HG02610 (cell line): ENCODE measurements at regions not wholly inside any gene's neighbourhood (a gene's known extent, or its start where the extent isn't known, plus 50 kb on each side); places are given as distances from the start of the nearest gene placed in this dataset.
"Not testable (repeated sequence)": the region's sequence is repeated elsewhere in the genome, so short reads cannot be mapped to it uniquely, and the experiment has no call there.

Experiments
- ATAC-seq: cut with Tn5 transposase; IDR thresholded peaks from one replicate; pipeline ENCODE4 v1.9.1; 2021; ENCODE audit warnings: mild to moderate bottlenecking, moderate library complexity; ENCODE audit not compliant: unreplicated experiment

- no peak for ATAC-seq
These were observed 1104.6 kb downstream of the SORCS3 start for GRCh38 chr10:105745596-105746148.

GRCh38 chr10:105743343-105744056 is 1102.4 kb downstream of the SORCS3 start:
- ATAC-seq: no peak

- no peak for ATAC-seq
These were observed 1101.8 kb downstream of the SORCS3 start for GRCh38 chr10:105742923-105743322.

GRCh38 chr10:105742184-105742583 is 1101.1 kb downstream of the SORCS3 start:
- ATAC-seq: no peak

GRCh38 chr10:105734479-105734878 is 1093.4 kb downstream of the SORCS3 start:
- ATAC-seq: no peak

GRCh38 chr10:105733924-105734323 is 1092.8 kb downstream of the SORCS3 start:
- ATAC-seq: no peak

GRCh38 chr10:105729428-105729827 is 1088.3 kb downstream of the SORCS3 start:
- ATAC-seq: no peak

GRCh38 chr10:105727586-105727985 is 1086.5 kb downstream of the SORCS3 start:
- not testable (repeated sequence) for ATAC-seq

- no peak for ATAC-seq
These were observed 1086.0 kb downstream of the SORCS3 start for GRCh38 chr10:105727131-105727530.

- no peak for ATAC-seq
These were observed 1085.1 kb downstream of the SORCS3 start for GRCh38 chr10:105726149-105726548.

- no peak for ATAC-seq
These were observed 1083.9 kb downstream of the SORCS3 start for GRCh38 chr10:105725007-105725406.

GRCh38 chr10:105718207-105718995 is 1077.3 kb downstream of the SORCS3 start:
- ATAC-seq: no peak

- ATAC-seq: no peak
These were observed 1073.6 kb downstream of the SORCS3 start for GRCh38 chr10:105714728-105715127.

GRCh38 chr10:105707603-105708002 is 1066.5 kb downstream of the SORCS3 start:
- no peak for ATAC-seq

- ATAC-seq: no peak
These were observed 1065.4 kb downstream of the SORCS3 start for GRCh38 chr10:105706281-105707026.

- ATAC-seq: no peak
These were observed 1061.1 kb downstream of the SORCS3 start for GRCh38 chr10:105702211-105702610.

- no peak for ATAC-seq
These were observed 1059.1 kb downstream of the SORCS3 start for GRCh38 chr10:105700218-105700617.

GRCh38 chr10:105699504-105699903 is 1058.4 kb downstream of the SORCS3 start:
- ATAC-seq: no peak

- ATAC-seq: no peak
These were observed 1057.5 kb downstream of the SORCS3 start for GRCh38 chr10:105698592-105698991.

- ATAC-seq: no peak
These were observed 1056.2 kb downstream of the SORCS3 start for GRCh38 chr10:105697290-105697780.

GRCh38 chr10:105691811-105692210 is 1050.7 kb downstream of the SORCS3 start:
- no peak for ATAC-seq
